MCF 10A (cell line): ENCODE measurements at regions not wholly inside any gene's neighbourhood (a gene's known extent, or its start where the extent isn't known, plus 50 kb on each side); places are given as distances from the start of the nearest gene placed in this dataset.

Experiments used
- BruUV-seq: library from RNA; stranded (reverse); fragments of 400-500 nt; replicated peaks from 2 replicates; lab custom pipeline; 2021; lab: Mats Ljungman, UMichigan
- CTCF ChIA-PET: fragments of 300-600 bp; sonication (Branson Sonifier 250); formaldehyde crosslinking; extraction: SDS; loops from one replicate; lab custom pipeline; 2021; ENCODE audit warnings: antibody characterized with exemption, inconsistent platforms; lab: Yijun Ruan, JAX
- POLR2A ChIA-PET: fragments of 300-600, 350-650 bp; sonication (Branson Sonifier 250); formaldehyde crosslinking; extraction: SDS; loops from one replicate; lab custom pipeline; 2020; ENCODE audit warnings: antibody characterized with exemption, inconsistent platforms; lab: Yijun Ruan, JAX
- DNase-seq: peaks from one replicate; pipeline ENCODE4 v3.0.0-alpha.2; 2018; ENCODE audit not compliant: unreplicated experiment
- H3K27ac Mint-ChIP-seq: one replicate; pipeline ENCODE4 v1.8.0; 2022; ENCODE audit warnings: mild to moderate bottlenecking, low read depth, mixed read lengths; ENCODE audit not compliant: unreplicated experiment
- H3K27me3 Mint-ChIP-seq: one replicate; pipeline ENCODE4 v1.8.0; 2022; ENCODE audit warnings: mixed read lengths; ENCODE audit not compliant: insufficient read depth, unreplicated experiment
- H3K36me3 Mint-ChIP-seq: one replicate; pipeline ENCODE4 v1.8.0; 2022; ENCODE audit warnings: mild to moderate bottlenecking, moderate library complexity, mixed read lengths; ENCODE audit not compliant: insufficient read depth, unreplicated experiment
- H3K4me1 Mint-ChIP-seq: one replicate; pipeline ENCODE4 v1.8.0; 2022; ENCODE audit warnings: mixed read lengths; ENCODE audit not compliant: insufficient read depth, unreplicated experiment
- H3K4me3 Mint-ChIP-seq: one replicate; pipeline ENCODE4 v1.8.0; 2022; ENCODE audit warnings: mild to moderate bottlenecking, moderate library complexity, mixed read lengths; ENCODE audit not compliant: unreplicated experiment
- H3K9me3 Mint-ChIP-seq: one replicate; pipeline ENCODE4 v1.8.0; 2022; ENCODE audit warnings: mixed read lengths; ENCODE audit not compliant: unreplicated experiment
- intact Hi-C: fragments of 100-400 bp; cut with micrococcal nuclease; formaldehyde crosslinking; loops from 2 replicates; pipeline ENCODE4 v1.14.1; 2022
- TF ChIP-seq, protein P1 (sequence below): fragments of 200-600 bp; IDR thresholded peaks from one replicate; pipeline ENCODE4 v1.8.0; 2022; ENCODE audit warnings: antibody characterized with exemption, mild to moderate bottlenecking; ENCODE audit not compliant: unreplicated experiment

DNA sequence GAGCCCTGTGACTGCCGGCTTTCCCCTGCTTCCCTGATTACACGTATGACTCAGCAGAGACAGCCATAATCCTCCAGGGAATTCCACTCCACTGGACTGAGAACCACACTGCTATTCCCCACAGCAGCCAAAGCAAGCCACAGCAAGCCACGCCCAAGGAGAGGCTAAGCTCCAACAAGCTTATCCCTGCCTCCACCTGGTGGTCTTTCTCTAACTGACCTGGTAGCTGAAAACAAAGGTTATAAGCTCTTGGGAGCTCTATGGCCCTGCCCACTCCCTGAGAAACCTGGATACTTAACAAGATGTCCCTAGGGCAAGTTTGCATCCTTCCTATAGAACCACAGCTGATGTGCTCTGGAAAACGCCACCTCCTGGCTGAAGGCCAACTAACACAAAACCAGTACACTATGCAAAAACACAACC, 613.7 kb upstream of the CDH18 start:
- ChIA-PET POLR2A (no interaction called here), CTCF (interaction anchor here (0.6 kb wide), 2 partner anchors 65 to 448 kb away, joined by 3 to 4 read pairs; no protein-coding TSS in a partner anchor)
- Mint-ChIP-seq H3K36me3 (no peaks in the 10 kb centered on the region), H3K27me3 (no peaks in the 10 kb centered on the region), H3K4me3 (no peak overlapping the region), H3K4me1 (no peaks in the 10 kb centered on the region), H3K9me3 (no peaks in the 10 kb centered on the region), H3K27ac (no peak overlapping the region)
- DNase-seq: peak; percentile 63
- intact Hi-C loops: no loop called here
- BruUV-seq: no TSS peak
- TF ChIP-seq, protein P1, sequence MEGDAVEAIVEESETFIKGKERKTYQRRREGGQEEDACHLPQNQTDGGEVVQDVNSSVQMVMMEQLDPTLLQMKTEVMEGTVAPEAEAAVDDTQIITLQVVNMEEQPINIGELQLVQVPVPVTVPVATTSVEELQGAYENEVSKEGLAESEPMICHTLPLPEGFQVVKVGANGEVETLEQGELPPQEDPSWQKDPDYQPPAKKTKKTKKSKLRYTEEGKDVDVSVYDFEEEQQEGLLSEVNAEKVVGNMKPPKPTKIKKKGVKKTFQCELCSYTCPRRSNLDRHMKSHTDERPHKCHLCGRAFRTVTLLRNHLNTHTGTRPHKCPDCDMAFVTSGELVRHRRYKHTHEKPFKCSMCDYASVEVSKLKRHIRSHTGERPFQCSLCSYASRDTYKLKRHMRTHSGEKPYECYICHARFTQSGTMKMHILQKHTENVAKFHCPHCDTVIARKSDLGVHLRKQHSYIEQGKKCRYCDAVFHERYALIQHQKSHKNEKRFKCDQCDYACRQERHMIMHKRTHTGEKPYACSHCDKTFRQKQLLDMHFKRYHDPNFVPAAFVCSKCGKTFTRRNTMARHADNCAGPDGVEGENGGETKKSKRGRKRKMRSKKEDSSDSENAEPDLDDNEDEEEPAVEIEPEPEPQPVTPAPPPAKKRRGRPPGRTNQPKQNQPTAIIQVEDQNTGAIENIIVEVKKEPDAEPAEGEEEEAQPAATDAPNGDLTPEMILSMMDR: no peak

GRCh38 chr5:20590356-20590755, 602.4 kb upstream of the CDH18 start:
- TF ChIP-seq, protein P1: no peak
- ChIA-PET CTCF (no interaction called here), POLR2A (no interaction called here)
- H3K4me1 Mint-ChIP-seq: no peaks in the 10 kb centered on the region
- intact Hi-C loops: no loop called here
- no peaks in the 10 kb centered on the region for H3K9me3 Mint-ChIP-seq
- no peaks in the 10 kb centered on the region for H3K27me3 Mint-ChIP-seq
- no peak overlapping the region for H3K27ac Mint-ChIP-seq
- H3K4me3 Mint-ChIP-seq: no peak overlapping the region
- no peaks in the 10 kb centered on the region for H3K36me3 Mint-ChIP-seq
- BruUV-seq: no TSS peak
- no peak for DNase-seq

DNA sequence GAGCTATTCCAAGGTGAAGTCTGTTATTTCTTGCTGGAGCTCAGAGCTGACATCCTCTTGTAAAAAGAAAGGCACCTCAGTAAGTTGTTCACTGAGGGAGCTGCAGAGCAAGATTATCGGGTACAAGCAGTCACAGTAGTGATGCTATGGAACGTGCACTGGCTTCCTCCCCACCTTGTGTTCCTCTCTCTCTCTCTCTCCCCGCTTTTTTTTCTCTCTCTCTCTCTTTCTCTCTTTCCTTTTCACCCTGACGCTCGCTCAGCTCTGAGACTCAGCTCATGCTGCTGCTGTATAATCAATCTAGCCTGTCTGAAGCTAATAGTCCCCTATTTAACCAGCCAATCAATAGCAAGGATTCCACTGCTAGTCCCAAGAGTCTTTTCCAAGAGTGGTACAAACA, 587.6 kb upstream of the CDH18 start:
- intact Hi-C loops: no loop called here
- peaks cover 11% of the 10 kb centered on the region for H3K4me1 Mint-ChIP-seq
- ChIA-PET CTCF (interaction anchor here (1.2 kb wide), 1 partner anchor 12 kb away, joined by 4 read pairs; no protein-coding TSS in a partner anchor), POLR2A (no interaction called here)
- H3K9me3 Mint-ChIP-seq: no peaks in the 10 kb centered on the region
- no TSS peak for BruUV-seq
- no peak overlapping the region for H3K4me3 Mint-ChIP-seq
- no peak overlapping the region for H3K27ac Mint-ChIP-seq
- TF ChIP-seq, protein P1: no peak
- H3K27me3 Mint-ChIP-seq: no peaks in the 10 kb centered on the region
- H3K36me3 Mint-ChIP-seq: no peaks in the 10 kb centered on the region
- DNase-seq: no peak

GRCh38 chr5:20574576-20574975, 586.6 kb upstream of the CDH18 start:
- no peak overlapping the region for H3K4me3 Mint-ChIP-seq
- no TSS peak for BruUV-seq
- no peaks in the 10 kb centered on the region for H3K9me3 Mint-ChIP-seq
- intact Hi-C loops: no loop called here
- H3K4me1 Mint-ChIP-seq: peaks cover 15% of the 10 kb centered on the region
- TF ChIP-seq, protein P1: no peak
- POLR2A ChIA-PET: no interaction called here
- no peaks in the 10 kb centered on the region for H3K36me3 Mint-ChIP-seq
- no peaks in the 10 kb centered on the region for H3K27me3 Mint-ChIP-seq
- H3K27ac Mint-ChIP-seq: no peak overlapping the region
- CTCF ChIA-PET: interaction anchor here (1.2 kb wide), 1 partner anchor 13 kb away, joined by 4 read pairs; no protein-coding TSS in a partner anchor
- no peak for DNase-seq
